Activated naive CD8-positive, alpha-beta T cell treated with anti-CD3 and anti-CD28 coated beads, Interleukin-2, amount 50 U/mL, for 24 hours (primary cell): ENCODE measurements at regions not wholly inside any gene's neighbourhood (a gene's known extent, or its start where the extent isn't known, plus 50 kb on each side); places are given as distances from the start of the nearest gene placed in this dataset.
"Not testable (repeated sequence)": the region's sequence is repeated elsewhere in the genome, so short reads cannot be mapped to it uniquely, and the experiment has no call there.

ENCODE experiments used
- ATAC-seq: fragments of 150-1000 bp; cut with Tn5 transposase; one replicate; pipeline ENCODE4 v1.10.0; 2021
- DNase-seq: peaks from one replicate; pipeline ENCODE4 v3.0.0; 2021
- H3K27ac Mint-ChIP-seq: one replicate; pipeline ENCODE4 v1.8.0; 2021; ENCODE audit warnings: mild to moderate bottlenecking, mixed read lengths
- H3K27me3 Mint-ChIP-seq: one replicate; pipeline ENCODE4 v1.8.0; 2021; ENCODE audit warnings: mixed read lengths
- H3K36me3 Mint-ChIP-seq: one replicate; pipeline ENCODE4 v1.8.0; 2021; ENCODE audit warnings: low read depth, mixed read lengths
- H3K4me1 Mint-ChIP-seq: one replicate; pipeline ENCODE4 v1.8.0; 2021; ENCODE audit warnings: mixed read lengths
- H3K4me3 Mint-ChIP-seq: one replicate; pipeline ENCODE4 v1.8.0; 2021; ENCODE audit warnings: mild to moderate bottlenecking, moderate library complexity, mixed read lengths
- H3K9me3 Mint-ChIP-seq: one replicate; pipeline ENCODE4 v1.8.0; 2021; ENCODE audit warnings: mixed read lengths

DNA sequence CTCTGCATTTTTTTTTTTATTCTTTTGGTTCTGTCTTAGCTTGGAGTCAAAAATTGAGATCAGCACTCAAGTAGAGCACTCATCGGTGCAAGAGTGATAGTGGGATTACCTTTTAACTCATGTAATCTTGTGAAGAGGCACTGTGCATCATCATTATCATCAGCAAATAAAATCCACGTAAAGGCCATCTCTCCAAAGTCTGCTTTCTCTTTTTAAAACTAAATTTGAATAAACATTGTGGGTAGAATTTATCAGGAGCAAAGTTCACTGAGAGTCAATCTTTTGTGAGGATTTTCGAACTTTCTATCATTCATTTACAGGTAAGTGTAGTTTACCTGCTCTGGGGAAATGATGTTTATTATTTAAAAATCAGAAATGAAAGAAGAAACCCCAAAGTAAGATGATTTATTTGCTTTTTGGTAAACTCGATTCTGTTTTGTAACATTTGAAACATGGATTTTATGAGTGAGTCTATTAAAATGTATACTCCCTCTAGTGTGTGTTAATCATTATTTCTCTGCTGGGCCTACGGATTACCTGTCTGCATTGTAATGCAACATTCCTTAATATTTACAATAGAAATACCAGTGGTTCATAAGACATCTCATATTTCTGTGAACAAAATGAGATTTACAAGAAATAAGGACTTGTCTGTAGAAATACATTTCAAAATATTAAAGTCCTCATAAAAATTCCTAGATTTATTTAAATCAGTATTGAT is 327.7 kb upstream of the NAALADL2 start:
- Mint-ChIP-seq H3K36me3 (no peaks in the 10 kb centered on the region), H3K27me3 (no peaks in the 10 kb centered on the region), H3K4me1 (no peaks in the 10 kb centered on the region), H3K4me3 (no peak overlapping the region), H3K27ac (no peak overlapping the region), H3K9me3 (peaks cover 3% of the 10 kb centered on the region)
- no peak for DNase-seq
- no peak for ATAC-seq

- Mint-ChIP-seq H3K9me3 (peaks cover 3% of the 10 kb centered on the region), H3K4me3 (no peak overlapping the region), H3K27me3 (no peaks in the 10 kb centered on the region), H3K4me1 (no peaks in the 10 kb centered on the region), H3K27ac (no peak overlapping the region), H3K36me3 (no peaks in the 10 kb centered on the region)
- ATAC-seq (no peak), DNase-seq (no peak)
Observed at GRCh38 chr3:174532216-174532615, 326.9 kb upstream of the NAALADL2 start.

DNA sequence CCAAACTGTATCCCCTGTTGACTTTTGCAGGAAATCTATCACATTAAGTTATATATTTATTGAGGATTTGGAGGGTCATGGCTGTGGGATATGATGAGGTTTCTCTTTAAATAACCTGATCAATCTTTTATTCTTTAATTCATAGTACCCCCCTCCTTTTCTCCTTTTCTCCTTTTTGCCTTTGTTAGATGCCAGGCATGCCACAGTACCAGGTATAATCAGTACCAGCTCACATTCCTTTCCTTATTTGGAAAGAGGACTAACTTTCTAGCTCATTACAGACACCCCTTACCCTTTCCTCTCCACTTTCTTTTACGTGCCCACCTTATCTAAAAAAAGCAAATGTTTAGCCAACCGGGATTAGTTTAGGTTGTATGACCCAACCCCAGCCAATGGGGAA is 326.4 kb upstream of the NAALADL2 start:
- no peaks in the 10 kb centered on the region for H3K4me1 Mint-ChIP-seq
- peaks cover 3% of the 10 kb centered on the region for H3K9me3 Mint-ChIP-seq
- H3K27me3 Mint-ChIP-seq: no peaks in the 10 kb centered on the region
- no peak overlapping the region for H3K4me3 Mint-ChIP-seq
- H3K36me3 Mint-ChIP-seq: no peaks in the 10 kb centered on the region
- H3K27ac Mint-ChIP-seq: no peak overlapping the region
- DNase-seq (no peak), ATAC-seq (no peak)

DNA sequence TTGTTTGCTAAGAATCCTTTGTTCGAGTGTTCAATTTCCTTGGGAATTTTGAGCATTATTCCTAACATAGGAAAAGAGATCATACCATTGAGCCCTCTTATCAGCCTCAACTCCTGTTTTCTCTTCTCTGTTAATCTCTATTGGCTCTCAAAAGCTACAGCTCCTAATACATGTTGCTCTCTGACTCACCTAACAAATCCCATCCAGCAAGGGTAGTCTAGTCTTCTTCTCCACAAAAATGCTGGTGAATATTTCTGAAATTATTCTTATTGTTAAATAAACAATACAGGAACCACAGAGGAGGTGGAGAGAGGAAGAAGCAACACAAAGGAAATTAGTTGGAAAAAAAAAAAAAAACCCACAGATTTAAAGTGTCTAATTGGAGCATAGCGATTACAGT is 325.8 kb upstream of the NAALADL2 start:
- Mint-ChIP-seq H3K27me3 (no peaks in the 10 kb centered on the region), H3K27ac (no peak overlapping the region), H3K9me3 (peaks cover 3% of the 10 kb centered on the region), H3K36me3 (no peaks in the 10 kb centered on the region), H3K4me3 (no peak overlapping the region), H3K4me1 (no peaks in the 10 kb centered on the region)
- no peak for DNase-seq
- ATAC-seq: no peak

DNA sequence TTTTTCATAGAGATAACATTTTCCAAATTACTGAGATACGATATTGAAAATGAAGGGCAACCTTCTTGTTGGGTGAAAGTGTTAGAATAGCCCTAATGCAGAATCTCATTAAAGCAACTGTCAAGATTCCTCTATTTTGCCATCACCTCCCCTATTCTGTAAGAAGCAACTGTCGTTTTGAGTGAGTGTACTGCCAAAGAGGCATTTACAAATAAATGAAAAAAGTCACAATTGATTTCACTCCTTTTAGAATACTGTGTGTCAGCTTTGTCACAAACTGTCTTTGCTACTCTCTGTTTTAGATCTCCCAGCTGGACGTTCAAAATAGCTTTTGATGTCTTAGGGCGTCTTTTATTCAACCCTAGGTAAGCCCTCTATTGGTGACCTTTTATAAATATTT is 322.8 kb upstream of the NAALADL2 start:
- Mint-ChIP-seq H3K9me3 (no peaks in the 10 kb centered on the region), H3K4me3 (no peak overlapping the region), H3K27ac (no peak overlapping the region), H3K36me3 (no peaks in the 10 kb centered on the region), H3K4me1 (no peaks in the 10 kb centered on the region), H3K27me3 (no peaks in the 10 kb centered on the region)
- ATAC-seq (no peak), DNase-seq (no peak)

DNA sequence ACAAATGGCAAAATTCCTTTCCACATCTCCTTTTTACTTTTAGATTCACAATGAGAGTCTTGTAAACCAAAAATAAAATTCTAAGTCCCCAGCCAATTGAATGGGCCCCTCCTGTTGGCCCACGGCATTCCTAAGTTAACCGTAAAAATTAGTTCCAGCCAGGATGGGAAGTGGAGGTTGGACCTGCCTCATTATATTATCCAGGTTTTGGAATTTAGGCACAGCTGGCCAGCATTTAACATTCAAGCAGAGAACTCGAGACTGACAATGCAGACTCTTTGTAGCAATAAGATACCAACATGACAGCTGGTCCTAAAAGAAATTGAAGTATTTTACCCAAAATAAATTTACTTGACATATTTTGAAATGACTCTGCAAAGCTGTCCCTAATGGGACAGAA is 321.0 kb upstream of the NAALADL2 start:
- ATAC-seq: no peak
- Mint-ChIP-seq H3K4me3 (no peak overlapping the region), H3K27ac (no peak overlapping the region), H3K4me1 (no peaks in the 10 kb centered on the region), H3K36me3 (no peaks in the 10 kb centered on the region), H3K27me3 (no peaks in the 10 kb centered on the region), H3K9me3 (no peaks in the 10 kb centered on the region)
- DNase-seq: no peak

GRCh38 chr3:174540116-174540908 is 318.8 kb upstream of the NAALADL2 start:
- ATAC-seq: no peak
- no peaks in the 10 kb centered on the region for H3K4me1 Mint-ChIP-seq
- no peaks in the 10 kb centered on the region for H3K36me3 Mint-ChIP-seq
- no peak overlapping the region for H3K27ac Mint-ChIP-seq
- no peak for DNase-seq
- no peaks in the 10 kb centered on the region for H3K27me3 Mint-ChIP-seq
- H3K4me3 Mint-ChIP-seq: no peak overlapping the region
- no peaks in the 10 kb centered on the region for H3K9me3 Mint-ChIP-seq

- Mint-ChIP-seq H3K4me1 (no peaks in the 10 kb centered on the region), H3K27me3 (no peaks in the 10 kb centered on the region), H3K27ac (no peak overlapping the region), H3K4me3 (no peak overlapping the region), H3K9me3 (no peaks in the 10 kb centered on the region), H3K36me3 (no peaks in the 10 kb centered on the region)
- DNase-seq (no peak), ATAC-seq (no peak)
Observed at GRCh38 chr3:174541708-174542315, 317.3 kb upstream of the NAALADL2 start.

DNA sequence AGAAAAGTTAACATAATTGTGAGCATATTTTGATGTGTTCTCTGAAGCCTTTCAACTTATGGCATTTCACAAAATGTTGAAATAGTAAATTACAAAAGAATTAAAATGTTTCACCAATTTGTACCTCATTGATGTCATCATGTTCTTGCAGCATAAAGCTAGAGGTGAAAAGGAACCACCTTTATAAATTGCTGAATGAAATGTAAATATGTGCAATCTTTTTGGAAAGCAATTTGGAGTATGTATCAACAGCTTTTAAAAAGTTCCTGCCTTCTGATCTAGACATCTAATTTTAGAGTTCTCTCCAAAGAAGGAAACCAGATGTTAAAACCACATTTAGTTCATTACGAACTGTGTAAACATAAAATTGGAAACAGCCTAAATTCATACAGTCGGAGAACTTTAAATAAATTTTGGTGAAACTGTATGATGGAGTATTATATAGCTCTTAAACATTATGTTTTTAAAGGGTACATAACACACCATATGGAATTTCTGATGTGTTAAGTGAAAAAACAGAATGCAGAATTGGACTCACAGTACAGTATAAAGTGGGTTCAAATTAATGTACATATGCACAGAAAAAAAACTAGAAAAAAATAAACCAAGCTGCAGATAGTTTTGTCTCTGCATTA is 311.2 kb upstream of the NAALADL2 start:
- Mint-ChIP-seq H3K27ac (no peak overlapping the region), H3K9me3 (no peaks in the 10 kb centered on the region), H3K27me3 (no peaks in the 10 kb centered on the region), H3K4me1 (no peaks in the 10 kb centered on the region), H3K4me3 (no peak overlapping the region), H3K36me3 (no peaks in the 10 kb centered on the region)
- DNase-seq (no peak), ATAC-seq (no peak)

- no peaks in the 10 kb centered on the region for H3K27me3 Mint-ChIP-seq
- DNase-seq: no peak
- no peaks in the 10 kb centered on the region for H3K36me3 Mint-ChIP-seq
- no peaks in the 10 kb centered on the region for H3K4me1 Mint-ChIP-seq
- no peak for ATAC-seq
- no peaks in the 10 kb centered on the region for H3K9me3 Mint-ChIP-seq
- H3K4me3 Mint-ChIP-seq: no peak overlapping the region
- no peak overlapping the region for H3K27ac Mint-ChIP-seq
Observed at GRCh38 chr3:174548841-174549623, 310.1 kb upstream of the NAALADL2 start.

GRCh38 chr3:174581558-174581957 is 277.6 kb upstream of the NAALADL2 start:
- Mint-ChIP-seq H3K36me3 (no peaks in the 10 kb centered on the region), H3K4me3 (no peak overlapping the region), H3K27me3 (no peaks in the 10 kb centered on the region), H3K27ac (no peak overlapping the region), H3K9me3 (peaks cover 13% of the 10 kb centered on the region), H3K4me1 (no peaks in the 10 kb centered on the region)
- DNase-seq (no peak), ATAC-seq (no peak)

GRCh38 chr3:174583396-174583795 is 275.7 kb upstream of the NAALADL2 start:
- no peak overlapping the region for H3K4me3 Mint-ChIP-seq
- peaks cover 17% of the 10 kb centered on the region for H3K9me3 Mint-ChIP-seq
- H3K36me3 Mint-ChIP-seq: no peaks in the 10 kb centered on the region
- ATAC-seq (no peak), DNase-seq (no peak)
- no peaks in the 10 kb centered on the region for H3K27me3 Mint-ChIP-seq
- H3K27ac Mint-ChIP-seq: no peak overlapping the region
- no peaks in the 10 kb centered on the region for H3K4me1 Mint-ChIP-seq

GRCh38 chr3:174587137-174587536 is 272.0 kb upstream of the NAALADL2 start:
- H3K36me3 Mint-ChIP-seq, ATAC-seq, H3K4me3 Mint-ChIP-seq, H3K27ac Mint-ChIP-seq, H3K27me3 Mint-ChIP-seq, DNase-seq, H3K4me1 Mint-ChIP-seq: not testable (repeated sequence)
- H3K9me3 Mint-ChIP-seq: peaks cover 11% of the 10 kb centered on the region

DNA sequence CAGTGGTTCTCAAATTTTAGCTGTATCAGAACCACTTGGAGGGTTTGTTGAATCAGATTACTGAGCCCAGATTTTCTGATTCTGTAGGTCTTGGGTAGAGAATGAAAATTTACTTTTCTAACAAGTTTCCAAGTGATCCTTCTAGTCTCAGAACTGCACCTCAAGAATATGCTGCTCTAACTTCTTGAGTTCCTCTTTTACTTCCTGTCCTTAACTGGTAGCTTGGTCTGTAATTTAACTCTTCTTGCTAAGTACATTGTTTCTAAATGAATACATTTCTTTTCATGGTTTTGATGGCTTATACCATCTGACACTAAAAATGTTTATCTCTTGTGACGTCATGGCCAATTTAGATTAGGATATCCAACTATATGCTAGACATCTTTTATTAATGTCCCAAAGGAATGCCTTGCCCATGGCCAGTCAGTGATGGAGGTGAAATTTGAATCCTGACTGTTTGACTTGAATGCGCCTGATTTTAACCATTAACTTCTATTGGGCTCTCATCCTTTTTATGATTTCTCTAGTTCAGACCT is 262.6 kb upstream of the NAALADL2 start:
- H3K27ac Mint-ChIP-seq: no peak overlapping the region
- no peak overlapping the region for H3K4me3 Mint-ChIP-seq
- DNase-seq: no peak
- no peaks in the 10 kb centered on the region for H3K27me3 Mint-ChIP-seq
- H3K4me1 Mint-ChIP-seq: no peaks in the 10 kb centered on the region
- H3K9me3 Mint-ChIP-seq: no peaks in the 10 kb centered on the region
- no peaks in the 10 kb centered on the region for H3K36me3 Mint-ChIP-seq
- no peak for ATAC-seq
